ENCODE measurements at regions not wholly inside any gene's neighbourhood (a gene's known extent, or its start where the extent isn't known, plus 50 kb on each side); places are given as distances from the start of the nearest gene placed in this dataset.

DNA sequence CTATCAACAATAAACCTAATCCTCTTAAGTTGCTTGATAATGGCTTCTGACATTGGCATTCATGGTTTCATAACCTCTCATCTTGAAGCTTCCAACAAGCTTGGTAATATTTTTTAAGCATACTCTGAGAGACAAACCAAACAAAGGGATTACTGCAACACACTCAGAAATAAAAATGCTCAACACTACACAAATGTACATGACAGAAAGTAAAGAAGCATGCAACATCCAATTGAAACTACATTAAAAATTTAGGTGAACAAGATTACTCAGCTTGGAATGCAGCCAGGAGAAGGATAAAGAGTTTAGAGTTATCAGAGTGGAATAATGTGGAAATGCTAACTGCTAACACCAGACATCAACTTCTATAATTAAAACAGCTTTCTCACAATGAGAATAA lies 1136.6 kb upstream of the PABPC4L start:
- FAIRE-seq, result no peak
- Mint-ChIP-seq H3K9me3 (ENCODE audit: unreplicated experiment) (no peaks in the 10 kb centered on the region), H3K27me3 (ENCODE audit: low read depth, unreplicated experiment) (no peaks in the 10 kb centered on the region), H3K36me3 (ENCODE audit: low read depth, unreplicated experiment) (no peaks in the 10 kb centered on the region), H3K4me1 (ENCODE audit: low read depth, unreplicated experiment) (no peaks in the 10 kb centered on the region), H3K27ac (ENCODE audit: unreplicated experiment) (no peak overlapping the region), H3K4me3 (ENCODE audit: unreplicated experiment) (no peak overlapping the region)
- Histone ChIP-seq H3K79me2 (ENCODE audit: insufficient read depth, low read length) (no peaks in the 10 kb centered on the region), H3K36me3 (ENCODE audit: insufficient read depth, low read length) (no peaks in the 10 kb centered on the region), H3K9ac (ENCODE audit: low read length) (no peak overlapping the region), H3K4me1 (ENCODE audit: insufficient read depth, low read length) (no peaks in the 10 kb centered on the region), H4K20me1 (ENCODE audit: insufficient read depth, low read length) (no peaks in the 10 kb centered on the region), H3K9me3 (ENCODE audit: insufficient read depth, low read depth, low read length) (no peaks in the 10 kb centered on the region), H2AFZ (ENCODE audit: low read depth, low read length) (no peak overlapping the region), H3K4me2 (ENCODE audit: low read length) (no peak overlapping the region), H3K27ac (ENCODE audit: low read depth, low read length) (no peak overlapping the region), H3K27me3 (ENCODE audit: insufficient read depth, low read length) (no peaks in the 10 kb centered on the region), H3K4me3 (ENCODE audit: insufficient read depth, low read depth, low read length) (no peak overlapping the region)
- no peak for DNase-seq (ENCODE audit: low read depth)
- TF ChIP-seq, protein P1, sequence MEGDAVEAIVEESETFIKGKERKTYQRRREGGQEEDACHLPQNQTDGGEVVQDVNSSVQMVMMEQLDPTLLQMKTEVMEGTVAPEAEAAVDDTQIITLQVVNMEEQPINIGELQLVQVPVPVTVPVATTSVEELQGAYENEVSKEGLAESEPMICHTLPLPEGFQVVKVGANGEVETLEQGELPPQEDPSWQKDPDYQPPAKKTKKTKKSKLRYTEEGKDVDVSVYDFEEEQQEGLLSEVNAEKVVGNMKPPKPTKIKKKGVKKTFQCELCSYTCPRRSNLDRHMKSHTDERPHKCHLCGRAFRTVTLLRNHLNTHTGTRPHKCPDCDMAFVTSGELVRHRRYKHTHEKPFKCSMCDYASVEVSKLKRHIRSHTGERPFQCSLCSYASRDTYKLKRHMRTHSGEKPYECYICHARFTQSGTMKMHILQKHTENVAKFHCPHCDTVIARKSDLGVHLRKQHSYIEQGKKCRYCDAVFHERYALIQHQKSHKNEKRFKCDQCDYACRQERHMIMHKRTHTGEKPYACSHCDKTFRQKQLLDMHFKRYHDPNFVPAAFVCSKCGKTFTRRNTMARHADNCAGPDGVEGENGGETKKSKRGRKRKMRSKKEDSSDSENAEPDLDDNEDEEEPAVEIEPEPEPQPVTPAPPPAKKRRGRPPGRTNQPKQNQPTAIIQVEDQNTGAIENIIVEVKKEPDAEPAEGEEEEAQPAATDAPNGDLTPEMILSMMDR (IDR thresholded peaks at IDR 0.05; ENCODE audit: insufficient read depth, low read depth, low read length), result no peak
- no peak for TF ChIP-seq EZH2 (IDR thresholded peaks at IDR 0.05; ENCODE audit: insufficient read depth, low read length)

DNA sequence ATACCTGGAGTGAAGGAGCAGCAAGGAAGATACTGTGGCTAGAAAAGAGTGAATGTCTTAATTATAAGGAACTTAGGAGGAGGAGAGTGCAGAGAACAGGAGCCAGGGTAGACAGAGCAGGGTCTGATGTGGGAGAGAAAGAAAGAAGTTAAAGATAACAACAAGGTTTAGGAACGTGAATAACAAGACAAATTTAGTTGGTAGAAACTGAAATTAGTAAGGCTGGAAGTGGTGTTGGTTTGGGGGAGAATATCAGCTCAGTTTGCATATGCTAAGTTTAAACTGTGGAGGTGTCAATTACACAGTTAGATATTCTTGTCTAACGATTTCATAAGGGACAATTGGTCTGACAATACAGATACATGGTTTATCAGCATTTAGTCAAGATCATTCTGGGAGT lies 1123.7 kb upstream of the PABPC4L start:
- H3K27me3 ChIP-seq (ENCODE audit: insufficient read depth, low read length), result no peaks in the 10 kb centered on the region
- no peaks in the 10 kb centered on the region for H3K4me1 ChIP-seq (ENCODE audit: insufficient read depth, low read length)
- H3K9me3 ChIP-seq (ENCODE audit: insufficient read depth, low read depth, low read length), result no peaks in the 10 kb centered on the region
- H3K9ac ChIP-seq (ENCODE audit: low read length), result no peak overlapping the region
- no peaks in the 10 kb centered on the region for H3K79me2 ChIP-seq (ENCODE audit: insufficient read depth, low read length)
- TF ChIP-seq EZH2 (IDR thresholded peaks at IDR 0.05; ENCODE audit: insufficient read depth, low read length), result no peak
- TF ChIP-seq, protein P1 (IDR thresholded peaks at IDR 0.05; ENCODE audit: insufficient read depth, low read depth, low read length), result no peak
- no peak for FAIRE-seq
- no peaks in the 10 kb centered on the region for H3K4me1 Mint-ChIP-seq (ENCODE audit: low read depth, unreplicated experiment)
- H4K20me1 ChIP-seq (ENCODE audit: insufficient read depth, low read length), result no peaks in the 10 kb centered on the region
- no peak overlapping the region for H3K4me3 Mint-ChIP-seq (ENCODE audit: unreplicated experiment)
- no peaks in the 10 kb centered on the region for H3K9me3 Mint-ChIP-seq (ENCODE audit: unreplicated experiment)
- no peak for DNase-seq (ENCODE audit: low read depth)
- no peak overlapping the region for H3K4me3 ChIP-seq (ENCODE audit: insufficient read depth, low read depth, low read length)
- no peaks in the 10 kb centered on the region for H3K36me3 Mint-ChIP-seq (ENCODE audit: low read depth, unreplicated experiment)
- no peaks in the 10 kb centered on the region for H3K36me3 ChIP-seq (ENCODE audit: insufficient read depth, low read length)
- no peaks in the 10 kb centered on the region for H3K27me3 Mint-ChIP-seq (ENCODE audit: low read depth, unreplicated experiment)
- H3K27ac Mint-ChIP-seq (ENCODE audit: unreplicated experiment), result no peak overlapping the region
- no peak overlapping the region for H2AFZ ChIP-seq (ENCODE audit: low read depth, low read length)
- no peak overlapping the region for H3K4me2 ChIP-seq (ENCODE audit: low read length)
- H3K27ac ChIP-seq (ENCODE audit: low read depth, low read length), result no peak overlapping the region

DNA sequence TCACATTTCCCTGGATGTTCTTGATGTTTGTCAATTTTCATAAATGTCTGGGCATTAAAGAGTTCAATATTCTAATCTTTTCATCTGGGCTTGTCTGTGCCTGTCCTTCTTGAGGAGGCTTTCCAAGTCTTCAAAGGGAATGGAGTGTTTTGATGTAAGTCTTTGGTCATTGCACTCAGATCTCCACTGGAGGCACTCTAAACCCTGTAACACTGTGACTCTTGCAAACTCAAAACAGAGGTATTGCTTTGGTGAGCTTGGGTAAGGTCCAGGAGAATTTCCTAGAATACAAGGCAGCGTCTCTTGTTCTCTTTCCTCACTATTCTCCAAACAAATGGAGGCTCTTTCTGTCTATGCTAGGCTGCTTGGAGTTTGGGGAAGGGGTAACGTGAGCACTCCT lies 1118.1 kb upstream of the PABPC4L start:
- no peak overlapping the region for H3K9ac ChIP-seq (ENCODE audit: low read length)
- no peaks in the 10 kb centered on the region for H3K9me3 ChIP-seq (ENCODE audit: insufficient read depth, low read depth, low read length)
- H3K4me1 ChIP-seq (ENCODE audit: insufficient read depth, low read length), result no peaks in the 10 kb centered on the region
- FAIRE-seq, result no peak
- no peak overlapping the region for H3K4me2 ChIP-seq (ENCODE audit: low read length)
- no peak overlapping the region for H3K27ac ChIP-seq (ENCODE audit: low read depth, low read length)
- H3K4me3 ChIP-seq (ENCODE audit: insufficient read depth, low read depth, low read length), result no peak overlapping the region
- Mint-ChIP-seq H3K27me3 (ENCODE audit: low read depth, unreplicated experiment) (no peaks in the 10 kb centered on the region), H3K36me3 (ENCODE audit: low read depth, unreplicated experiment) (no peaks in the 10 kb centered on the region), H3K27ac (ENCODE audit: unreplicated experiment) (no peak overlapping the region), H3K4me1 (ENCODE audit: low read depth, unreplicated experiment) (no peaks in the 10 kb centered on the region), H3K4me3 (ENCODE audit: unreplicated experiment) (no peak overlapping the region), H3K9me3 (ENCODE audit: unreplicated experiment) (no peaks in the 10 kb centered on the region)
- no peak for DNase-seq (ENCODE audit: low read depth)
- no peaks in the 10 kb centered on the region for H3K79me2 ChIP-seq (ENCODE audit: insufficient read depth, low read length)
- H3K27me3 ChIP-seq (ENCODE audit: insufficient read depth, low read length), result no peaks in the 10 kb centered on the region
- no peaks in the 10 kb centered on the region for H3K36me3 ChIP-seq (ENCODE audit: insufficient read depth, low read length)
- TF ChIP-seq, protein P1 (IDR thresholded peaks at IDR 0.05; ENCODE audit: insufficient read depth, low read depth, low read length), result no peak
- no peak for TF ChIP-seq EZH2 (IDR thresholded peaks at IDR 0.05; ENCODE audit: insufficient read depth, low read length)
- H4K20me1 ChIP-seq (ENCODE audit: insufficient read depth, low read length), result no peaks in the 10 kb centered on the region
- no peak overlapping the region for H2AFZ ChIP-seq (ENCODE audit: low read depth, low read length)

Measured in astrocyte (in vitro differentiated cells and primary cell).